Kidney epithelial cell (primary cell): ENCODE measurements at regions not wholly inside any gene's neighbourhood (a gene's known extent, or its start where the extent isn't known, plus 50 kb on each side); places are given as distances from the start of the nearest gene placed in this dataset.

Experiments used
- DNase-seq: peaks from one replicate; pipeline ENCODE4 v3.0.0-alpha.2; 2010; ENCODE audit warnings: low read depth
- H3K27me3 ChIP-seq: 2 replicates; pipeline ENCODE4 v1.6.0; 2011; ENCODE audit warnings: low read length; ENCODE audit not compliant: control insufficient read depth, insufficient read depth
- H3K36me3 ChIP-seq: 2 replicates; pipeline ENCODE4 v1.5.1; 2011; ENCODE audit warnings: low read length; ENCODE audit not compliant: control insufficient read depth, insufficient read depth
- H3K4me3 ChIP-seq: 2 replicates; pipeline ENCODE4 v1.5.1; 2011; ENCODE audit warnings: low read depth, mild to moderate bottlenecking, control low read depth, low read length
- CTCF ChIP-seq: IDR thresholded peaks from 2 replicates; pipeline ENCODE4 v1.5.1; 2011; ENCODE audit warnings: mild to moderate bottlenecking, moderate library complexity, low read length, control low read depth, inconsistent platforms; ENCODE audit not compliant: insufficient read depth, poor library complexity, severe bottlenecking

GRCh38 chr5:148953711-148954110, 109.2 kb downstream of the SH3TC2 start:
- no peak for DNase-seq
- H3K27me3 ChIP-seq = no peaks in the 10 kb centered on the region
- no peaks in the 10 kb centered on the region for H3K36me3 ChIP-seq
- no peak for TF ChIP-seq CTCF
- no peak overlapping the region for H3K4me3 ChIP-seq
